Ascending aorta (tissue), 2 donors: ENCODE measurements at regions not wholly inside any gene's neighbourhood (a gene's known extent, or its start where the extent isn't known, plus 50 kb on each side); places are given as distances from the start of the nearest gene placed in this dataset.

Source experiments
- DNase-seq, 2 donors: peaks; one replicate each; pipeline ENCODE4 v3.0.0-alpha.2; 2019; ENCODE audit warnings: low spot score in 2 of 2
- H3K27ac ChIP-seq, 2 donors: fragments of 200-600 bp; sonication (generic); one replicate each; pipeline ENCODE4 v1.5.1; 2016 to 2017; ENCODE audit warnings: mild to moderate bottlenecking in 1 of 2
- H3K27me3 ChIP-seq: fragments of 200-600 bp; sonication (generic); one replicate; pipeline ENCODE4 v1.5.1; 2017
- H3K36me3 ChIP-seq, 2 donors: fragments of 200-600 bp; sonication (generic); one replicate each; pipeline ENCODE4 v1.5.1; 2016
- H3K4me1 ChIP-seq, 2 donors: fragments of 200-600 bp; sonication (generic); one replicate each; pipeline ENCODE4 v1.5.1; 2016 to 2017; ENCODE audit warnings: mild to moderate bottlenecking in 1 of 2
- H3K4me3 ChIP-seq, 2 donors: fragments of 200-600 bp; sonication (generic); one replicate each; pipeline ENCODE4 v1.5.1; 2016 to 2017; ENCODE audit warnings: mild to moderate bottlenecking in 1 of 2
- H3K9me3 ChIP-seq, 2 donors: fragments of 200-600 bp; sonication (generic); one replicate each; pipeline ENCODE4 v1.5.1; 2016
- CTCF ChIP-seq, 3 experiments: fragments of 200-600 bp in 2 of 3; fragments of 450-650 bp in 1 of 3; sonication (generic) in 2 of 3; IDR thresholded peaks; one replicate each; pipeline ENCODE4 v1.5.1; 2016 to 2019; ENCODE audit warnings: antibody characterized with exemption in 3 of 3, mild to moderate bottlenecking in 1 of 3, moderate library complexity in 1 of 3
- intact Hi-C: fragments of 100-400 bp; cut with DNase I; formaldehyde crosslinking; loops from one replicate; pipeline ENCODE4 v1.15.1; 2023

DNA sequence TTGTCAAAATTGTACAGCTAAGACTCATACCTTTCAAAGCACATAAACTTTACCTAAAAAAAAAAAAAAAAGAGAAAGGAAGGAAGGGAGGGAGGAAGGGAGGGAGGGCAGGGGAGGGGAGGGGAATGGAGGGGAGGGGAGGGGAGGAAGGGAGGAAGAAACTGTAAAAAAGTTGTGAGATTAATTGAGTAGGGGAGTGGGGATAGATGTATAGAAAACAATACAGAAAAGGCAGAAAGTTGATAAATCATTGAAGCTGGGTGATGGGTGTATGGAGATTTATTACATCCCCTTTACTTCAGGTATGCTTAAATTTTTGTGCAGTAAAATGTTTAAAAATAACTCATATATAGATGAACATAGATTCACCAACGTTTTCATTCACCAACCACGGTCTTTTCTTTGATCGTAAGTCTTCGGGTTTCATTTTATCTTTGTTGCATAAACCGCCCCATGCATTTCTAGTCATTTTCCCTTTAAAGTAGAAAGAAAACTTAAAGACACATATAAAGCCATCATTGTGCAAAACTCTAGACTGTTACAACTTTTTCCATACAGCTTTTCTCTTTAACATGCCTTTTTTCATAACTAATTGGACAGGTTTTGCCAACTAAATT lies 191.2 kb upstream of the KRR1 start:
- intact Hi-C loops, result no loop called here
- no peak for TF ChIP-seq CTCF (IDR thresholded peaks at IDR 0.05)
- no peaks in the 10 kb centered on the region for H3K36me3 ChIP-seq
- H3K27me3 ChIP-seq, result no peaks in the 10 kb centered on the region
- no peak overlapping the region for H3K4me3 ChIP-seq
- H3K27ac ChIP-seq, result no peak overlapping the region
- peaks cover 0 to 11% of the 10 kb centered on the region in 2 donors for H3K4me1 ChIP-seq
- DNase-seq, result no peak
- no peaks in the 10 kb centered on the region for H3K9me3 ChIP-seq

DNA sequence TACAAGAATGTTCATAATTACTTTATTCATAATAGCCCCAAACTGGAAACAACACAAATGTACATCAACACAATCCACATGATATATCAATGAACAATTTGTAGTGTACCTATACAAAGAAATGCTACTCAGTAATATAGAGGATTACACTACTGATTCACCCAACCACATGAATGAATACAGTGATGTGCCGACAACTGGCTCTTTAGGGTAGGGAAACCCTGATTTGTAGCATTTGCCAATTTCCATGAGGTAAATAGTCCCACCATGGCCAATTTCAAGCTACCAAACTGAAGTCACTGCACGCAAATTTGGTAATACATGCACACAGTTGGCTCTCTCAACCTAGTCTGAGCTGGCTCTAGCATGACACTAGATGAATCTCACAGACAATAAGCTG lies 190.4 kb upstream of the KRR1 start:
- peaks cover 0 to 11% of the 10 kb centered on the region in 2 donors for H3K4me1 ChIP-seq
- TF ChIP-seq CTCF (IDR thresholded peaks at IDR 0.05), result no peak
- no peak overlapping the region for H3K27ac ChIP-seq
- intact Hi-C loops, result no loop called here
- no peaks in the 10 kb centered on the region for H3K9me3 ChIP-seq
- no peaks in the 10 kb centered on the region for H3K27me3 ChIP-seq
- H3K36me3 ChIP-seq, result no peaks in the 10 kb centered on the region
- no peak for DNase-seq
- H3K4me3 ChIP-seq, result no peak overlapping the region

- no peak for DNase-seq
- Histone ChIP-seq H3K9me3 (no peaks in the 10 kb centered on the region), H3K4me1 (no peaks in the 10 kb centered on the region), H3K36me3 (no peaks in the 10 kb centered on the region), H3K4me3 (no peak overlapping the region), H3K27me3 (no peaks in the 10 kb centered on the region), H3K27ac (no peak overlapping the region)
- no peak for TF ChIP-seq CTCF (IDR thresholded peaks at IDR 0.05)
- intact Hi-C loops, result no loop called here
Measured at GRCh38 chr12:75699728-75700496, 188.5 kb upstream of the KRR1 start.

DNA sequence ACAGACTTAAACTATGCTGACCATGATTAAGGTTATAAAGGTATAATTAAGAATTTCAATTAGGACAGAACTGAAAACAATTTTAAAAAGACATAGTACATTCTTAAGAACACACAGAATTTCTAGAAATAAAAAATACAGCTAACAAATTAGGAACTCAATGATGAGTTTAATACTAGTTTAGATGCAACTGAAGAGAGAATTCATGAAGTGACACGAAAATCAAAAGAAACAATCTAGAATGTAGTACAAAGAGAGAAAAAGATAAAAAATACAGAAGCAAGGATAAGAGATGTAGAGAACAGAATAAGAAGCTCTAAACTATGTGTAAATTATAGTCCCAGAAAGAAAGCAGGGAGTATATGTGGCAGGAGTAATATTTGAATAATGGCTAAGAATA lies 187.8 kb upstream of the KRR1 start:
- Histone ChIP-seq H3K4me1 (no peaks in the 10 kb centered on the region), H3K9me3 (no peaks in the 10 kb centered on the region), H3K4me3 (no peak overlapping the region), H3K27ac (no peak overlapping the region), H3K27me3 (no peaks in the 10 kb centered on the region), H3K36me3 (no peaks in the 10 kb centered on the region)
- no peak for DNase-seq
- TF ChIP-seq CTCF (IDR thresholded peaks at IDR 0.05), result no peak
- intact Hi-C loops, result no loop called here

- Histone ChIP-seq H3K27me3 (no peaks in the 10 kb centered on the region), H3K27ac (no peak overlapping the region), H3K4me3 (no peak overlapping the region), H3K36me3 (no peaks in the 10 kb centered on the region), H3K9me3 (no peaks in the 10 kb centered on the region), H3K4me1 (no peaks in the 10 kb centered on the region)
- intact Hi-C loops, result no loop called here
- TF ChIP-seq CTCF (IDR thresholded peaks at IDR 0.05), result no peak
- DNase-seq, result no peak
Measured at GRCh38 chr12:75698052-75698451, 186.6 kb upstream of the KRR1 start.
